IPS DF 4.7 (cell line): ENCODE measurements at regions not wholly inside any gene's neighbourhood (a gene's known extent, or its start where the extent isn't known, plus 50 kb on each side); places are given as distances from the start of the nearest gene placed in this dataset.

Experiments
- DNase-seq: peaks from one replicate; pipeline ENCODE4 v3.0.0-alpha.2; 2013; ENCODE audit warnings: low spot score; ENCODE audit errors: extremely low read depth

- no peak for DNase-seq
Measured at GRCh38 chr1:168917796-168918195, 188.7 kb upstream of the ATP1B1 start.

- peak; percentile 28 for DNase-seq
Measured at GRCh38 chr1:168918860-168919741, 187.4 kb upstream of the ATP1B1 start.

- DNase-seq: no peak
Measured at GRCh38 chr1:168920456-168921094, 185.9 kb upstream of the ATP1B1 start.

GRCh38 chr1:168921629-168922028 lies 184.9 kb upstream of the ATP1B1 start:
- no peak for DNase-seq

GRCh38 chr1:168923521-168924136 lies 182.9 kb upstream of the ATP1B1 start:
- DNase-seq: no peak

- no peak for DNase-seq
Measured at GRCh38 chr1:168924976-168925375, 181.5 kb upstream of the ATP1B1 start.

- DNase-seq: no peak
Measured at GRCh38 chr1:168926236-168926635, 180.3 kb upstream of the ATP1B1 start.

GRCh38 chr1:168932539-168932938 lies 174.0 kb upstream of the ATP1B1 start:
- DNase-seq: no peak

GRCh38 chr1:168933141-168933805 lies 173.2 kb upstream of the ATP1B1 start:
- no peak for DNase-seq

- no peak for DNase-seq
Measured at GRCh38 chr1:168939110-168939946, 167.2 kb upstream of the ATP1B1 start.

- DNase-seq: no peak
Measured at GRCh38 chr1:168939947-168940223, 166.6 kb upstream of the ATP1B1 start.

- no peak for DNase-seq
Measured at GRCh38 chr1:168941640-168942039, 164.8 kb upstream of the ATP1B1 start.

- DNase-seq: no peak
Measured at GRCh38 chr1:168942165-168942564, 164.3 kb upstream of the ATP1B1 start.

GRCh38 chr1:168945870-168946269 lies 160.6 kb upstream of the ATP1B1 start:
- DNase-seq: no peak

GRCh38 chr1:168947041-168947440 lies 159.4 kb upstream of the ATP1B1 start:
- no peak for DNase-seq

- DNase-seq: no peak
Measured at GRCh38 chr1:168949672-168950071, 156.8 kb upstream of the ATP1B1 start.

- DNase-seq: no peak
Measured at GRCh38 chr1:168957818-168958217, 148.7 kb upstream of the ATP1B1 start.

- no peak for DNase-seq
Measured at GRCh38 chr1:168958562-168959289, 147.8 kb upstream of the ATP1B1 start.

GRCh38 chr1:168959382-168959781 lies 147.1 kb upstream of the ATP1B1 start:
- DNase-seq: no peak

- DNase-seq: no peak
Measured at GRCh38 chr1:168960114-168960513, 146.4 kb upstream of the ATP1B1 start.
